GM12891 (cell line): ENCODE measurements at regions not wholly inside any gene's neighbourhood (a gene's known extent, or its start where the extent isn't known, plus 50 kb on each side); places are given as distances from the start of the nearest gene placed in this dataset.

Experiments used
- POLR2A ChIP-seq: IDR thresholded peaks from 2 replicates; pipeline ENCODE4 v1.6.1; 2011; ENCODE audit warnings: low read depth, low read length, control low read depth
- POLR2AphosphoS5 ChIP-seq: IDR thresholded peaks from 2 replicates; pipeline ENCODE4 v1.6.1; 2011; ENCODE audit warnings: low read depth, low read length, control low read depth
- POU2F2 ChIP-seq: IDR thresholded peaks from 2 replicates; pipeline ENCODE4 v1.6.1; 2011; ENCODE audit warnings: low read depth, mild to moderate bottlenecking, control low read depth, low read length, moderate library complexity
- SPI1 ChIP-seq: IDR thresholded peaks from 2 replicates; pipeline ENCODE4 v1.6.1; 2011; ENCODE audit warnings: low read depth, low read length, control low read depth
- TAF1 ChIP-seq: IDR thresholded peaks from 2 replicates; pipeline ENCODE4 v1.6.1; 2011; ENCODE audit warnings: low read depth, low read length, control low read depth

DNA sequence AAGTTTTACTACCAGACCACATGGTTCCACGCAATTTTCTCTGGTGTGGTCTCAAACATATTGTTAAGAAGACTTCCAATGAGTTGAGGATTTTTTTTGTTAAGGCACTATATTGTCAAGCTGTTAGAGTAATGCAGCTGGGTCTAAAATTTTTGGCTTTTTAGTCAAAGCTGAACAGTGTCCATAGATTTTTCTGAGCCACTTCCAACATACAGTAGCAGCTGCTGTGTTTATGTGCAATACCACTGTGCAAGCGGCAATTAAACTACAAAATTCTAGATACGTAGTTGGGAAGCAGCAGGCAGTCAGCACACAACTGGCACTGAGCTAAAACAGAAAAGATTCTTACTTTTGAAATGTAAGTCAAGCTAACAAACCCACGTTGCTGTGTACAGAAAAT is 1551.1 kb upstream of the AGA start:
- TF ChIP-seq POLR2AphosphoS5 (no peak), POLR2A (no peak), TAF1 (no peak), SPI1 (no peak), POU2F2 (no peak)
